GM19397 (cell line): ENCODE measurements at regions not wholly inside any gene's neighbourhood (a gene's known extent, or its start where the extent isn't known, plus 50 kb on each side); places are given as distances from the start of the nearest gene placed in this dataset.

Experiments used
- ATAC-seq: cut with Tn5 transposase; IDR thresholded peaks from one replicate; pipeline ENCODE4 v1.9.1; 2021; ENCODE audit warnings: mild to moderate bottlenecking, moderate library complexity; ENCODE audit not compliant: unreplicated experiment

GRCh38 chr9:90007516-90008440, 403.0 kb downstream of the GADD45G start:
- ATAC-seq: peak; percentile 39

- ATAC-seq: no peak
These were observed 404.6 kb downstream of the GADD45G start for GRCh38 chr9:90009447-90009846.

- ATAC-seq: no peak
These were observed 406.0 kb downstream of the GADD45G start for GRCh38 chr9:90010793-90011192.

GRCh38 chr9:90012949-90013348, 408.1 kb downstream of the GADD45G start:
- no peak for ATAC-seq

GRCh38 chr9:90013778-90014177, 409.0 kb downstream of the GADD45G start:
- ATAC-seq: no peak

GRCh38 chr9:90014421-90014820, 409.6 kb downstream of the GADD45G start:
- ATAC-seq: no peak

GRCh38 chr9:90016272-90016671, 411.5 kb downstream of the GADD45G start:
- no peak for ATAC-seq

GRCh38 chr9:90017679-90018078, 412.9 kb downstream of the GADD45G start:
- no peak for ATAC-seq

GRCh38 chr9:90018688-90019087, 413.9 kb downstream of the GADD45G start:
- no peak for ATAC-seq

- ATAC-seq: no peak
These were observed 414.8 kb downstream of the GADD45G start for GRCh38 chr9:90019626-90020025.

GRCh38 chr9:90020276-90020871, 415.6 kb downstream of the GADD45G start:
- ATAC-seq: no peak

GRCh38 chr9:90021216-90021906, 416.5 kb downstream of the GADD45G start:
- no peak for ATAC-seq

- ATAC-seq: no peak
These were observed 417.7 kb downstream of the GADD45G start for GRCh38 chr9:90022474-90022873.

- no peak for ATAC-seq
These were observed 419.0 kb downstream of the GADD45G start for GRCh38 chr9:90023861-90024260.

- no peak for ATAC-seq
These were observed 419.6 kb downstream of the GADD45G start for GRCh38 chr9:90024409-90024808.

- no peak for ATAC-seq
These were observed 420.0 kb downstream of the GADD45G start for GRCh38 chr9:90024823-90025222.

GRCh38 chr9:90025816-90026215, 421.0 kb downstream of the GADD45G start:
- no peak for ATAC-seq

- no peak for ATAC-seq
These were observed 422.5 kb downstream of the GADD45G start for GRCh38 chr9:90027296-90027790.

- ATAC-seq: no peak
These were observed 424.6 kb downstream of the GADD45G start for GRCh38 chr9:90029386-90029785.

- no peak for ATAC-seq
These were observed 425.2 kb downstream of the GADD45G start for GRCh38 chr9:90029996-90030395.

- no peak for ATAC-seq
These were observed 427.6 kb downstream of the GADD45G start for GRCh38 chr9:90032296-90033027.
